HG03280 (cell line): ENCODE measurements at regions not wholly inside any gene's neighbourhood (a gene's known extent, or its start where the extent isn't known, plus 50 kb on each side); places are given as distances from the start of the nearest gene placed in this dataset.

Experiments used
- ATAC-seq: cut with Tn5 transposase; IDR thresholded peaks from one replicate; pipeline ENCODE4 v1.9.1; 2021; ENCODE audit warnings: mild to moderate bottlenecking, moderate library complexity; ENCODE audit not compliant: unreplicated experiment

GRCh38 chr2:193712912-193713311 lies 1518.2 kb upstream of the TMEFF2 start:
- no peak for ATAC-seq

DNA sequence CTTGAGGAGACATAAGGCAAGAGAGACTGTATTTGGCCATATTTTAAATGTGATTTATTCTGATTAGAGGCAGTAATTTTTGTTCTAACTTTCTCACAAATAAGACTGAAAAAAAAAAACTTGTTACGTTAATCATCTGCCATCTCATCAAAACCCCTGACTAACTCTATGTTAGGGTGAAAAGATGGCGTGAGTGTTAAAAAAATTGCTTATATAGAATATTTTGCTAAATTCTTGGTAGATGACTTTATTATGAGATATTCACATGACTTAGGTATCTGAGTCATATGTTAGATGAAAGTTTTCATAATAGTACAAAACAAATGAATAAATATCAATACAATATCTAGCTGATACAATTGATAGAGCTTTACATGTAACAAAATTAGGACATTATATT lies 1508.7 kb upstream of the TMEFF2 start:
- ATAC-seq: no peak

DNA sequence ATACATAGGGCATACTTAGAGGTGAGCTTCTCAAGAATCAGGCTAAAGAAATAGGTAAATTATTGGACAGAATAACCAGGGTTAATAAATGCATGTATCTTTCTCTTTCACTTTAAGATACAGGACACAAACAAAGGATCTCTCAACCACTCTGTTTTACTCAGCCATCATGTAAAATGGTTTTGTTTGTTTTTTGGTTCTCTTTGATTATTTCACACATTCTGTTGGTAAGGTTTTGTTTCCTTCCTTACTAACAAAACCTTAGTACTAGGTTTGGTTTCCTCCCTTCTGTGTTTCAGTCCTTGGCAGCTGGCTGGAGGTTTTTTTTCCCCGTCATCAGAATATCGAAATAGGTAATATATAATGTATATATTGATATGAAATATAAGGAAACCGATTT lies 1506.8 kb upstream of the TMEFF2 start:
- no peak for ATAC-seq

- no peak for ATAC-seq
Measured at GRCh38 chr2:193695367-193695766, 1500.6 kb upstream of the TMEFF2 start.

DNA sequence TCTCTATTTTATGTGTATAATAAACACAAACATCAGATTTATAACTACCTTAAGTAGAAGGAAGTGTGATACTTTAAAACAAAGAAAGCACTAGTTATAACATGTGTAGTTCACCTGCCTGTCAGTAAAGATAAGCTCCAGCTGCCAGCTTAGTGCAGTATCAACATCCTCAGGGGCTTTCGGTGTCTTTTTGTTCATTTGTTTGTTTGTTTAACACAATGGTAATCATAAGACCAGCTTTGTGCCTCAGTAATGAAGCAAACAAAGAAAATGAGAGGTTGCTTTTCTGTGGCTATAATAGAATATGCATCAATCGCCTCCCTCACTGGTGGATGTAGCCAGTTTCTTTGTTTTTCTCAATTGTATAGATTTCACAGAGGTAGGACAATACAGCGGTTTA lies 1499.0 kb upstream of the TMEFF2 start:
- ATAC-seq: no peak

GRCh38 chr2:193690572-193690971 lies 1495.8 kb upstream of the TMEFF2 start:
- no peak for ATAC-seq

- ATAC-seq: no peak
Measured at GRCh38 chr2:193687195-193687594, 1492.5 kb upstream of the TMEFF2 start.

DNA sequence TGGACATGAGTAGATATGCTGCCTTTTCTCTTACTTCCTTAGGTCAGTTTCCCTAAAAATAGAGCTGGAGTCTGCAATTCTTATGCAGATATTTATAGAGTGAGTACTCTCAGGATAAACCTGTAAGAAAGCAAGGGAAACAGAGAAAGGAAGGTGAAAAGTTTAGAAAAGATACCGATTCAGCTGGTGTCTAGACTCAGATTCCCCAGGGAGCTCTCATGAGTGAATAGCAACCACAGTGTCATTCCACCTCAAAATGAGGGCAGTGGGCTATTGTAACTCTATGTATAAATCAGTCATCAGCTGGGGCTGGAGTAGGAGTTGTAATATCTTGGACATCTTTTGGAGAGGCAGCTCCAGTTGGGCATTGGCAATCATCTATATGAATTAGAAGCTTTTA lies 1485.1 kb upstream of the TMEFF2 start:
- no peak for ATAC-seq

GRCh38 chr2:193670478-193670877 lies 1475.7 kb upstream of the TMEFF2 start:
- no peak for ATAC-seq

- no peak for ATAC-seq
Measured at GRCh38 chr2:193668557-193669323, 1474.0 kb upstream of the TMEFF2 start.

DNA sequence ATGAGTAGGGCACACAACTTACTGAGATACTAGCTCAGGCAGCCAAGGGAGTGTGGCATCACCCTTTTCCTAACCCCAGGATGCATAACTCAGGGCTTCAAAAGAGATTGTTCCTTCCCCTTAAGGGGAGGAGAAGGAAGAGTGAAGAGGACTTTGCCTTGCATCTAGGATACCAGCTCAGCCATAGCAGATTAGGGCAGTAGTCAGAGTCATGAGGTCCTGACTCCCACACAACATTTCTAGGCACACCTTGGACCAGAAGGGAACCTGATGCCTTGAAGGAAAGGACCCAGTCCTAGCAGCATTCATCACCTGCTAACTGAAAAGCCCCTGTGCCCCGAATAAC lies 1433.2 kb upstream of the TMEFF2 start:
- ATAC-seq: no peak

DNA sequence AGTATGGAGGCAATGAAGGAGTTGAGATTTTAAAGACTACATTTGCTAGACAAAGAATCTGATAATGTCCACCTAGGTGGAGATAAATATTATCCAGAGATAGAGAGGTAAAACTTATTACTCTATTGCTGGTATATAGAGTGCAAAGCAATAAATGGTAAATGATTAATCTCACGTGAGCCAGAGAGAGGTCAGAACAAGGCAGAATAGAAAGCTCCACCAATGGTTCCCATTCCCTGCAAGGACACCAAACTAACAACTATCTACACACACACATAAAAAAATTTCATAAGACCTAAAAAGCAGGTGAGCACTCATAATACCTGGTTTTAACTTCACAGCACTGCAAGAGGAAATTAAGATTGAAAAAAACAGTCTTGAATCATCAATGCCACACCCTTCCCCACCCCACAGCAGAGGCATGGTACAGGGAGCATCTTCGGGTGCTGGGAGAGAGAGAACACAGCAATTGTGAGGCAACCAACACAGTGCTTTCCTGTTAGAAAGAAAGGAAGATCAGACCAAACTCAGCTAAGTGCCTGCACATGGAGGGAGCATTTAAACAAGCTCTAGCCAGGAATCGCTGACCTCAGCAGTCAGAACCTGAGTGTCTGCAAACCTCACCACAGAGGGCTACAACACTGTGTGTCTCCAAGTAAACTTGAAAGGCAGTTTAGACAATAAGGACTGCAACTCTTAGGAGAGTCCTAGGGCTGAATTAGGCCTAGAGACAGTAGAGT lies 1432.6 kb upstream of the TMEFF2 start:
- no peak for ATAC-seq

- ATAC-seq: no peak
Measured at GRCh38 chr2:193608451-193608850, 1413.7 kb upstream of the TMEFF2 start.

DNA sequence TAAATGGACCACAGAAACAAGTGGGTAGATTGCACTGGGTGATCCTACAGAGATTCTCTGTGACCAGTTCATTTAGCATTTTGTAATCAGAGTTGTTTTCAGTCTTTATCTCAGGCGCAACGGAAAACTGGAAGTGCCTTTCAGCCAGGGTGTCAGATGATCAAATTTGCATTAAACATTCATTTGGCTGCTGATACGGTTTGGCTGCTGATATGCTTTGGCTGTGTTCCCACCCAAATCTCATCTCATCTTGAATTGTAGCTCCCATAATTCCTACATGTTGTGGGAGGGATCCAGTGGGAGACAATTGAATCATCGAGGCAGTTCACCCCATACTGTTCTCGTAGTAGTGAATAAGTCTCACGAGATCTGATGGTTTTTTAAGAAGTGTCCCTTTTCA lies 1396.1 kb upstream of the TMEFF2 start:
- no peak for ATAC-seq

GRCh38 chr2:193584522-193584938 lies 1389.8 kb upstream of the TMEFF2 start:
- ATAC-seq: no peak

GRCh38 chr2:193583638-193584400 lies 1389.1 kb upstream of the TMEFF2 start:
- no peak for ATAC-seq

GRCh38 chr2:193581807-193582206 lies 1387.1 kb upstream of the TMEFF2 start:
- no peak for ATAC-seq

- no peak for ATAC-seq
Measured at GRCh38 chr2:193580176-193580950, 1385.6 kb upstream of the TMEFF2 start.

- no peak for ATAC-seq
Measured at GRCh38 chr2:193566886-193567285, 1372.2 kb upstream of the TMEFF2 start.

DNA sequence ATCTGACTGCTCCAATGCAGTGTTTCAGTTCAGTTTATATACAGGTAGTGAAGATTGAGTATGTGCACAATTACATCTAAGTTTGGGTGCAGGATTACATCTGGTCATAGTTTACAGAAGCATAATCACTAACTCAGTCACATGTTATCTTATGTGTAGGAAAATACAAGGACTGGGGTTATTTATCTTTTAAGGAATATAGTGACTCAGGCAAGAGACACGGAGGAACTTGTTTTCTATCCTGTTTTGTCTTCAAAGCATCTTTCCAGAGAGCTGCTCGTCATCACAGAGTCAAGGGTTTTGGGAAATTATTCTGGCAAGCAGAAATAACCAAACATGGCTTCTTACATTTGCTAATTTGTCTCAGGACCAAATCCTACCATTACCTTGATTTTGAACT lies 1371.5 kb upstream of the TMEFF2 start:
- no peak for ATAC-seq

DNA sequence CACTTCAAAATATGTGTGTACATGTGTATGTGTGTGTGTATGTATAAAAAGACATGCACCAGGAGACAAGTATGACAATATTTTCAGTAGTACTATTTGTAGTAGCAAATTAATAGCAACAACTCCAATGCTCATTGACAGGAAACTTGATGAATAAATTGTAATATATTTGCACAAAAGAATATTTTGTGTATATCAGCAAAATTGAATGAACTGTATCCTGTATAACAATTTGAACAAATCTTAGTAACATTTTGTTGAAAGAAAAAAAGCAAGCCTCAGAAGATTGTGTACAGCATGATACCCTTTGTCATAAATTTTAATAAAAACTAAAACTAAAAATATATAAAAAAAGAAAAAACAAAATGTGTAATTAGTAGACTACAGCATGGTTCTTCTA lies 1367.3 kb upstream of the TMEFF2 start:
- ATAC-seq: no peak
